Mammary epithelial cell (primary cell): ENCODE measurements at regions not wholly inside any gene's neighbourhood (a gene's known extent, or its start where the extent isn't known, plus 50 kb on each side); places are given as distances from the start of the nearest gene placed in this dataset.

ENCODE experiments used
- CTCF ChIP-seq, 2 donors: IDR thresholded peaks in 1 of 2; conservative IDR thresholded peaks in 1 of 2; 2 replicates each; pipeline ENCODE4 v1.5.1; 2011 to 2012; ENCODE audit warnings: inconsistent platforms in 2 of 2, low read length in 2 of 2, mild to moderate bottlenecking in 2 of 2, control low read depth in 1 of 2, low read depth in 1 of 2; ENCODE audit not compliant: insufficient read depth in 1 of 2; ENCODE audit errors: extremely low read depth in 1 of 2
- EZH2 ChIP-seq: IDR thresholded peaks from 2 replicates; pipeline ENCODE4 v1.6.1; 2012; ENCODE audit warnings: low read length, inconsistent platforms, borderline replicate concordance

GRCh38 chr3:78516937-78517336 lies 1250.9 kb downstream of the ROBO1 start:
- TF ChIP-seq CTCF (conservative IDR thresholded peaks at IDR 0.05 in 1 of 2, IDR thresholded peaks at IDR 0.05 in 1 of 2; ENCODE audit: extremely low read depth in 1 of 2, insufficient read depth in 1 of 2, low read depth in 1 of 2, low read length in 2 of 2), result no peak
- no peak for TF ChIP-seq EZH2
